Fibroblast of the aortic adventitia (primary cell): ENCODE measurements at regions not wholly inside any gene's neighbourhood (a gene's known extent, or its start where the extent isn't known, plus 50 kb on each side); places are given as distances from the start of the nearest gene placed in this dataset. TPM values are rescaled to one million over a fixed set of nuclear protein-coding genes. Genes with fewer than 3 reads are reported as not detected.
A peak's percentile ranks its signal among the peaks of the same experiment; 100 is the strongest.

Source experiments
- DNase-seq: peaks from one replicate; pipeline ENCODE4 v3.0.0-alpha.2; 2010; ENCODE audit warnings: low read depth
- H3K4me3 ChIP-seq: 2 replicates; pipeline ENCODE4 v1.5.1; 2011; ENCODE audit warnings: low read depth, mild to moderate bottlenecking, control low read depth, low read length, moderate library complexity
- small RNA-seq: library from RNA; depleted of rRNA; stranded (forward); fragments of <200 nt; gene quantifications from one replicate; pipeline ENCODE3, GENCODE V24; 2012
- TF ChIP-seq, protein P1 (sequence below): IDR thresholded peaks from 2 replicates; pipeline ENCODE4 v1.5.1; 2011; ENCODE audit warnings: mild to moderate bottlenecking, low read length, control low read depth, inconsistent platforms; ENCODE audit not compliant: insufficient read depth

DNA sequence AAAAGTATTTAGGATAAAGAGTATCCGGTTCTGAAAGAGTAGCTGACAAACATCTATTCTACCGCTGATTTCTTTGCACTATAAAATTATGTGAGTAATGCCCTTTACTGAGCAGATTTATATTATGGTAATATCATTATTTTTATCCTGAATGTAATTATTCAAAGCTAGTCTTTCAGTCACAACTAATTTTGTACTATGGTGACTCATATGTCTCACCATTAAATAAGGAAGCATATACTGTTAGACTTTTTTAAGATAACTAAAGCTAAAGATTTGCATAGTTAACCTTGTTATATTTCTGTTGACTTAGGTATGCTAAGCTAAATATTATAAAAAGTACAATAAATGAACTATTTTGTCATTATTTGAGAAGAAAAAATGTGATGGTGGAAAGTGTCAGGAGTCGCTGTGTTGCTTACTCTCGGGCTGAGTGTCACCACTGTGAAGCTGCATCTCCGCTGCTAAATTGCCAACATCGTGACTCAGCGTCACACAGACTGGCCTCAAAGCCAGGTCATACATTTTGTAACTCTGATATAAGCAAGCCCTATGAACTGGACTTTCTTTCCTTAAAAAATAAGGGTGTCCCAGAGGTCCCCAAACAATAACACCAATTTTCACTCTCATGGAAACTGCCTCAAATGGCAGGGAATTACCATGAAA is 69.1 kb upstream of the SSTR1 start:
- no peak overlapping the region for H3K4me3 ChIP-seq
- TF ChIP-seq, protein P1, sequence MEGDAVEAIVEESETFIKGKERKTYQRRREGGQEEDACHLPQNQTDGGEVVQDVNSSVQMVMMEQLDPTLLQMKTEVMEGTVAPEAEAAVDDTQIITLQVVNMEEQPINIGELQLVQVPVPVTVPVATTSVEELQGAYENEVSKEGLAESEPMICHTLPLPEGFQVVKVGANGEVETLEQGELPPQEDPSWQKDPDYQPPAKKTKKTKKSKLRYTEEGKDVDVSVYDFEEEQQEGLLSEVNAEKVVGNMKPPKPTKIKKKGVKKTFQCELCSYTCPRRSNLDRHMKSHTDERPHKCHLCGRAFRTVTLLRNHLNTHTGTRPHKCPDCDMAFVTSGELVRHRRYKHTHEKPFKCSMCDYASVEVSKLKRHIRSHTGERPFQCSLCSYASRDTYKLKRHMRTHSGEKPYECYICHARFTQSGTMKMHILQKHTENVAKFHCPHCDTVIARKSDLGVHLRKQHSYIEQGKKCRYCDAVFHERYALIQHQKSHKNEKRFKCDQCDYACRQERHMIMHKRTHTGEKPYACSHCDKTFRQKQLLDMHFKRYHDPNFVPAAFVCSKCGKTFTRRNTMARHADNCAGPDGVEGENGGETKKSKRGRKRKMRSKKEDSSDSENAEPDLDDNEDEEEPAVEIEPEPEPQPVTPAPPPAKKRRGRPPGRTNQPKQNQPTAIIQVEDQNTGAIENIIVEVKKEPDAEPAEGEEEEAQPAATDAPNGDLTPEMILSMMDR, result no peak
- DNase-seq, result no peak

DNA sequence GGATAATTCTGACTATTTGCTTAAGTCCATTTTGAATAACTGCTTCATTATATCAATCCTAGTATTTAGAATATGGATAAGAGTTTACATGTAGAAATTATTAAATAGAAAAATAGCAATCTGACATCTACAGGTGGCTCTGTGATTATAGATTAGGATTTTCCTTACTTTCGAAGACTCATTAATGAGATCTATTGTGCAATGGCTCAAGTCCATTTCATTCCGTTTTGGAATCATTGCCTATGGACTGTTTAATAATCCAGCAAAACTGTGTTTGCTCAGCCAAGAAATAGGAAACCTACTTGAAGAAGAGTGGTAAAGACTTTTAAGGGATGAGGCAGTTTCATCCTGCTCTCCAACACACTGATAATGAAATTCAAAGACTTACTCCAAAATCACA is 67.8 kb upstream of the SSTR1 start:
- no peak overlapping the region for H3K4me3 ChIP-seq
- no peak for DNase-seq
- TF ChIP-seq, protein P1, result no peak

DNA sequence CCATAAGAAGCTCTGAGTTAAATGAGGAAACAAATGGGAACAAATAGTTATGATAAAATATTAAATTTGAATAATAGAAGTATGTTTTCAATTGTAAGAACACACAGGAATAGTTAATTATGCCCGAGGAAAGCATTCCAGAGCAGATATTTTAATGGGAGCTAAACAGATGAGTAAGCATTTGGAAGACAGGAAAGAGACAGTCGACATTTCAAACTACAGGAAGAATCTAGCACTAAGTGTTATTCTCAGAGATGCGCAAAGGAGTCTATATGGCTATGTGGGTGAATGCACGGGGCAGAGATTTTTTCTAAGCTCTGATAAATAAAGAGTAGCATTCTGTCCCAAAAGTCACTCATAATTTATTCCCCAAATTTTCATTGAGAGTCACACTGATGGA is 64.5 kb upstream of the SSTR1 start:
- TF ChIP-seq, protein P1, result no peak
- no peak for DNase-seq
- no peak overlapping the region for H3K4me3 ChIP-seq

DNA sequence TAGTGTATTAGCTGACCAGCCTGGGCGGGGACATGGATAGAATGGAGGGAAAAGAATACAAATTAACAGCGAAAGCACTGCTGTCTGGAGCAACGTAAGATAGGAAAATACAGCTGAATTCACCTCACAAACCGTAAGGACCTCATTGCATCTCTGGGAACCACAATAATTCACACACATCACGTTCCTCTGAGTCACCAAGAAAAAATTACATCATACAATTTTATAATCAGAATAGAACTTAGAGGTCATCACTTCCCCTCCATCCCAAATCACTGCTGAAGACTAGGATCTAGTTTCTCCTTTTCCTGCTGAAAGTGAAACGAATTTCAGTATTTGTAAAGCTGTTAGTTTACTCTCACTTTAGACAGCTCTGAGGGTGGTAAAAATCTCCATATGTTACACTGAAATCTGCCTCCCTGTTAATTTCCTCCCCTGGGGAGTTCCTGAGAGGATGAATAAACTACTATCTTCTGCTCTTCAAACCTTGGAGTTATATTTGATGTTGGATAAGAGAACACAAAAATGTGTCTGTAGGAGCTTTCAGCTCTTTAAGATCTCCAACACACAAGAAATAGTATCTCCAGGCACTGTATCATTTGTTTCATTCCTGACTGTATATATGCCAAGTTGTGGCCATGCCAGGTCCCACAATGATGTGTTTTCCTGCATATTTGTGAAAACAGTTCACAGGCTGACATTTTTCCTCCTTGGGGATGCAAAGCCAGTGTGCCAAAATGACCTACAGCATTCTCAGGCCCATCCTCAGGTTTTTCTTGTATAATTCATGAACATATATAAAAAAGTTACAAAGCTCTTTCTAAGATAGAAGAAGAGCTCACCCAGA is 63.8 kb upstream of the SSTR1 start:
- H3K4me3 ChIP-seq, result no peak overlapping the region
- peak; percentile 36 for DNase-seq
- TF ChIP-seq, protein P1, result no peak

DNA sequence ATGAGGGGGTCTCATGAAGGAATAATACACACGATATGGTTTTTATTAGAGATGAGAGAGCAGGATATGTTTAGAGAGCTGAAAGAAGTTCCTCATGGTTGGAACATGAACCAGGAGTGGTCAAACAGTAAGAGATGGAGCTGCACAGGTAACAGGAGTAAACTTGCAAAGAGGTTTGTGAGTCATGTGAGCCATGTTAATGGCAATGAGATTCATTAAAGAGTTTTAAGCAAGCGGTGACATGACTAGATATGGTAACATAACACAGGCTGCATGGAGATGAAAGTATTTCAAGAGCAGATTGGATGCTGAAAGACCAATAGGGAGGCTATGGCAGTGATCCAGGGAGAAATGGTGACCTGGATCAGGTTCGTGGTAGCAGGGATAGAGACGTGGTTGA is 62.6 kb upstream of the SSTR1 start:
- DNase-seq, result no peak
- no peak overlapping the region for H3K4me3 ChIP-seq
- TF ChIP-seq, protein P1, result no peak

DNA sequence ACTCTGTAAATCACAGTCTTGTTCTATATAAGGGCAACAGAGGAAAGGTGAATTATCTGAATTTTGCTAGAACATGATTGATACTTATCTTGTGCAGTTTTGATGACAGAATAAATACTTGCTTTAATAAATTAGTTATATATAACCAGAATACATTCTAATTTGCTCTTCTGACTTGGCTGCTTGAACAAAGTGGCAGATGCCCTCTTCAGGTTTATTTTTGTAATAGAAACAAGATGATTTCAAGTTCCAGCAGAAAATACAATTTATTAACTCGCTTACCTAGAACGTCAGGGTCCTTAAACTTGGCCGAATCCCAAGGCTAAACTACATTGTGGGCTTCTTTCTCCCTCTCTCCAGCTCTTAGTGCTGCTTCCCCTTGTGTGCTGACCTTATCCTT is 57.6 kb upstream of the SSTR1 start:
- no peak overlapping the region for H3K4me3 ChIP-seq
- no peak for DNase-seq
- TF ChIP-seq, protein P1, result no peak

Small RNA genes in the stretch of these regions (small RNA-seq; reads per million reads assigned to genes)
- gene RF00406, result 6.7 reads per million, percentile 91 among the genes with 10 or more reads in this experiment
- gene RNU6-1277P, result not detected
